Glutamatergic neuron (in vitro differentiated cells): ENCODE measurements at regions not wholly inside any gene's neighbourhood (a gene's known extent, or its start where the extent isn't known, plus 50 kb on each side); places are given as distances from the start of the nearest gene placed in this dataset.

Experiments
- DNase-seq: peaks from one replicate; pipeline ENCODE4 v3.0.0; 2022
- H3K27ac Mint-ChIP-seq: one replicate; pipeline ENCODE4 v1.8.0; 2020; ENCODE audit warnings: mild to moderate bottlenecking, mixed read lengths, inconsistent platforms; ENCODE audit not compliant: unreplicated experiment
- H3K27me3 Mint-ChIP-seq: one replicate; pipeline ENCODE4 v1.8.0; 2020; ENCODE audit warnings: mild to moderate bottlenecking, moderate library complexity, mixed read lengths, inconsistent platforms; ENCODE audit not compliant: unreplicated experiment
- H3K36me3 Mint-ChIP-seq: one replicate; pipeline ENCODE4 v1.8.0; 2020; ENCODE audit warnings: mild to moderate bottlenecking, mixed read lengths, inconsistent platforms; ENCODE audit not compliant: unreplicated experiment
- H3K4me1 Mint-ChIP-seq: one replicate; pipeline ENCODE4 v1.8.0; 2020; ENCODE audit warnings: mild to moderate bottlenecking, low read depth, mixed read lengths, inconsistent platforms; ENCODE audit not compliant: unreplicated experiment
- H3K4me3 Mint-ChIP-seq: one replicate; pipeline ENCODE4 v1.8.0; 2020; ENCODE audit warnings: mild to moderate bottlenecking, mixed read lengths, inconsistent platforms; ENCODE audit not compliant: unreplicated experiment
- H3K9me3 Mint-ChIP-seq: one replicate; pipeline ENCODE4 v1.8.0; 2020; ENCODE audit warnings: mild to moderate bottlenecking, moderate library complexity, mixed read lengths, inconsistent platforms; ENCODE audit not compliant: unreplicated experiment
- CTCF ChIP-seq: fragments of 200-600 bp; sonication (generic); IDR thresholded peaks from one replicate; pipeline ENCODE4 v1.5.0; 2021; ENCODE audit not compliant: partially characterized antibody, unreplicated experiment

GRCh38 chr10:106493226-106493625, 671.3 kb downstream of the SORCS1 start:
- Mint-ChIP-seq H3K27ac (no peak overlapping the region), H3K4me3 (no peak overlapping the region), H3K27me3 (peaks cover 2% of the 10 kb centered on the region), H3K4me1 (no peaks in the 10 kb centered on the region), H3K9me3 (no peaks in the 10 kb centered on the region), H3K36me3 (no peaks in the 10 kb centered on the region)
- no peak for DNase-seq
- TF ChIP-seq CTCF: no peak

GRCh38 chr10:106487726-106488125, 676.8 kb downstream of the SORCS1 start:
- no peak for TF ChIP-seq CTCF

GRCh38 chr10:106481598-106482275, 682.8 kb downstream of the SORCS1 start:
- Mint-ChIP-seq H3K9me3 (no peaks in the 10 kb centered on the region), H3K4me1 (no peaks in the 10 kb centered on the region), H3K27me3 (no peaks in the 10 kb centered on the region), H3K27ac (no peak overlapping the region), H3K4me3 (no peak overlapping the region), H3K36me3 (no peaks in the 10 kb centered on the region)
- DNase-seq: no peak
- TF ChIP-seq CTCF: no peak

More at GRCh38 chr10:106487726-106488125, 676.8 kb downstream of the SORCS1 start:
- H3K27ac Mint-ChIP-seq: no peak overlapping the region
- no peaks in the 10 kb centered on the region for H3K4me1 Mint-ChIP-seq
- H3K4me3 Mint-ChIP-seq: no peak overlapping the region
- no peaks in the 10 kb centered on the region for H3K36me3 Mint-ChIP-seq
- no peaks in the 10 kb centered on the region for H3K27me3 Mint-ChIP-seq
- no peak for DNase-seq
- H3K9me3 Mint-ChIP-seq: no peaks in the 10 kb centered on the region

GRCh38 chr10:106479636-106480035, 684.9 kb downstream of the SORCS1 start:
- DNase-seq: no peak
- H3K4me1 Mint-ChIP-seq: no peaks in the 10 kb centered on the region
- H3K9me3 Mint-ChIP-seq: no peaks in the 10 kb centered on the region
- no peak overlapping the region for H3K4me3 Mint-ChIP-seq
- TF ChIP-seq CTCF: no peak
- no peak overlapping the region for H3K27ac Mint-ChIP-seq
- no peaks in the 10 kb centered on the region for H3K36me3 Mint-ChIP-seq
- no peaks in the 10 kb centered on the region for H3K27me3 Mint-ChIP-seq

GRCh38 chr10:106474876-106475275, 689.6 kb downstream of the SORCS1 start:
- H3K4me1 Mint-ChIP-seq: no peaks in the 10 kb centered on the region
- H3K36me3 Mint-ChIP-seq: no peaks in the 10 kb centered on the region
- no peaks in the 10 kb centered on the region for H3K9me3 Mint-ChIP-seq
- no peak for TF ChIP-seq CTCF
- no peak for DNase-seq
- H3K27me3 Mint-ChIP-seq: no peaks in the 10 kb centered on the region
- no peak overlapping the region for H3K4me3 Mint-ChIP-seq
- no peak overlapping the region for H3K27ac Mint-ChIP-seq
